ENCODE measurements at regions not wholly inside any gene's neighbourhood (a gene's known extent, or its start where the extent isn't known, plus 50 kb on each side); places are given as distances from the start of the nearest gene placed in this dataset.

- DNase-seq, result peak; percentile 13
Measured at GRCh38 chr2:207289295-207290018, 123.7 kb upstream of the KLF7 start.

DNA sequence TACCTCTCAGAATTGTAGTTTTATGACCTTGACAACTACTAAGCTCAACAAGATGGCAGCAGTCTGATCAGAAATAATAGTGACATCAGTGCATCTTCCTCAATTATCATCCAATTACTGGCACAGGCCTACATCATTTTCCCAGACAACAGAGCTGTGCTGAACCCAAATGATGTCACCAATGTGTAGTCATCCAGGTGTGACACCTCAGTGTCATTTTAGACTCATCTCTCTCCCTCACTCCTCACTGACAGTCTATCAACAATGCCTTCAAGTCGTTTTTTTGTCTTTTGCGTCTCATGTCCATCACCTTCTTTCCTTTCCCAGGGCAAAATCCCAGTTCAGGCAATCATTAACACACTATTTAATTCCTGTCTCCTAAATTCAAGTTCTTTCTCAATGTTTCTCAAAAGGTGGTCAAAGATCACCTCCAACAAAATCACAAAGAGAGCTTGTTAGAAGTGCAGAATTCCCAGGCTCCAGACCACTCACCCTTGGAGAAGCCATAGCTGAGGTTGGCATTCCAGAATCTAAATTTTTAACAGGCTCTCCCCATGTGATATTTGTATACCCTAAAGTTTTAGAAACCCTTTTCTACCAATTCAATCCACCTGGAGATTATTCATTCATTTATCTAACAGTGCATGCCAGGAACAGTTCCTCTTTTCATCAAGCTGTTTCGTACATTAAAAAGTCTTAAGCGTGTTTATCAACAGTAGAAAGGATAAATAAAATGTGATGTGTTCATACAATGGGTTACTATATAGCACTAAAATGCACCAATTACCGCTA lies 125.3 kb upstream of the KLF7 start:
- DNase-seq, result no peak

GRCh38 chr2:207291625-207292252 lies 126.0 kb upstream of the KLF7 start:
- DNase-seq, result no peak

DNA sequence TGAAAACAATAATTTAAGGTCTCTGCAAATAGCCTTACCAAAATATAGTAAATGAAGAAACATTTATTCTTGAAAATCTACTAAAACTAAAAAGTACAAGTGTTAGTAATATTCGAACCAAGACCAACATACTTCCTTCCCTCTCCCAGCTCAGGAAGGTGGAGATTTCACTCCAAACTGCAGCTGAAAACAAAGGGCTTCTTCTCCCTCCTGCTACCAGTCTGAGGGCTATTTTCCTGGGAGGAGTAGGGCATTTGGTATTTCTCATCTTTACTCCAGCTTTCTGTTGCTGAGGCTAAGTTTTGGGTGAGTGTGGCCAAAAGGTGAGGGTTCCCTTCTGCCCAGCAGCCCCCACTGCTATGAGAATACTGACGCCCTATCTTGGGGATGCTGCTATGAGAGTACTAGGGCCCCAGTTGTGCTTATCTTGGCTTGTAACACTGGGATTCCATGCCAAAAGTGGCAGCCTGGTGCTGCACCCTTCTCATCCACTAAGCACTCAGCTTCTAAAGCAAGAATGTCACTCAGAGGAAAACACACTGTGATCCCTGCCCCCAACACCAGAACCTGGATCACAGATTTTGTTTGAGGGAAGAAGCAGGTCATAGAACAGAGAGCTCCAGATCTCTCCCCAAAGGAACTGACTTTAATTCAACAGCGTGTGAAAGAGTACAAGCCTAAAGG lies 130.7 kb upstream of the KLF7 start:
- no peak for DNase-seq

- DNase-seq, result no peak
Measured at GRCh38 chr2:207300817-207301216, 135.1 kb upstream of the KLF7 start.

DNA sequence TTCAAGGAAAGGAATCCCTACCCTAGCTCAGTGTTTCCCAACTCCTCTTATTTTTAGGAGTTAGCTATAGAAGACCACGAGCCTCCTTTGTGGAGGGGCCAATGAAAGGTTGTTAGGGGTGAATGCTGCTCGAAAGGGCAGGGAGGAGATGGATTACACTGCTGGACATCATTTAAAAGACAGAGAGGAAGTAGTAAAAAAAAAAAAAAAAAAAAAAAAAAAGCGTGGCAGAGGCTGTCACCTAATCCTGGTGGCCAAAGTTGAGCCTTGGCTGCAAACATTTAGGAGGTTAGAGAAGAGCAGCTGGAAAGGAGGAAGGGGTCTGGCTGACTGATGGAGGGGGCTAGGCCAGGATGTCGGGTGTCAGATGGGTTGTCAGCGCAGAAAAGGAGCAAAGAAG lies 139.0 kb upstream of the KLF7 start:
- DNase-seq, result no peak

GRCh38 chr2:207308519-207309224 lies 142.9 kb upstream of the KLF7 start:
- DNase-seq, result no peak

DNA sequence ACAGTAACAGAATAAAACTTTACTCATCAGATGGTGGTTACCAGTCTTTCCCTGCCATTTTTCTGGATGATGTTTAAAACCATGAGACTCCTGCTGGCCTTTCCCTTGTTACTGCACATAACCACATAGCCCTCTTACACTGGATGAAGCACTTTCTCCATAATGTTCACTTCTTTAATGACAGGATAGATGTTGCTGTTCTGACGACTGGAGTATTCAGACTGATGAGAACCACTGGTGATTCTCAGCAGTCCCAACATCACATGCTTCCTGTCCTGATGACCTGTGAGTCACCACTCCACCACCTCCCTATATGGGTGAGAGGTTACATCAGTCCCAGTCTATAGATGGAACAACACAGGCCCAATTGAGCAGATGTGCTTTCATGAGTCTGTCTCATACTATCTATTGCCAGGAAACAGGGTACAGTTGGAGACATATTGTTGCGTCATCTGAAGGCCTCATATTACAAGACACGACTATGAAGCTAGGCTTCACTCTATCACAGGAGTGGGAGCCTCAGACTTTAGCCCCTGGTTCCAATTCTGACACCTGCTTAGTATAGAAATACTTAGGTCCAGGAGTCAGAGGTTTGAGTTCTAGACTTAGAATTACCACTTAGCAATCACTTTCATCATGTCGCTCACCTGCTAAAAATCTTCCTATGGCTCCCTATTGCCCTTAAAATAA lies 145.7 kb upstream of the KLF7 start:
- DNase-seq, result no peak

GRCh38 chr2:207312006-207312356 lies 146.2 kb upstream of the KLF7 start:
- no peak for DNase-seq

- no peak for DNase-seq
Measured at GRCh38 chr2:207313947-207314346, 148.2 kb upstream of the KLF7 start.

- DNase-seq, result no peak
Measured at GRCh38 chr2:207315131-207315530, 149.4 kb upstream of the KLF7 start.

GRCh38 chr2:207316484-207316883 lies 150.7 kb upstream of the KLF7 start:
- DNase-seq, result no peak

- DNase-seq, result no peak
Measured at GRCh38 chr2:207316906-207317305, 151.2 kb upstream of the KLF7 start.

DNA sequence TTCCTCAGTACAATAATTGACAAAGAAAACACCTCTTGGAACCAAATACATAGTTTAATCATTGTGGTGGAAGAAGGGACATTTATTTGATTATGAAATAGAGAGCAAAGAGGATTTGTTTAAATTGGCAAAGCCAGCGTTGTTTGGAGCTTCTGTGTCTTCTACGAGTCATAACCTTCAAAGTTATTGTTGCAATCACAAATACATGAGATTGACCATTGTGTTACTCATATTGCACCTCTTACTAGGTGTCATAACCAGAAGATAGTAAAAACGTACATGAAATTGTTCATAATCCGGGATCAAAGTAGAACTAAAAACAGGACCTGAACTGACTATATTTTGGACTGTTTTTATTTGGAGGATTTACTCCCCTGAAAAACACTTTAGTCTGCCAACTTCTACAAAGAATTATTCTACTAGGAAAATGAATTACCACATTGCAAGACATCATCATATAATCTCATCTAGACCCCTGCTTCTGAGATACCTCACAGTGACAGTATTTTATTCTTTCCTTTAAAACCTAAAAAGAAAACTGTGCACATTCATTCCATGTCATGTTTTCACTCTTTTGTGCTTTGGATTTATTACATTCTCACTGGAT lies 151.7 kb upstream of the KLF7 start:
- DNase-seq, result no peak

- no peak for DNase-seq
Measured at GRCh38 chr2:207318181-207318628, 152.5 kb upstream of the KLF7 start.

- DNase-seq, result no peak
Measured at GRCh38 chr2:207319316-207319715, 153.6 kb upstream of the KLF7 start.

DNA sequence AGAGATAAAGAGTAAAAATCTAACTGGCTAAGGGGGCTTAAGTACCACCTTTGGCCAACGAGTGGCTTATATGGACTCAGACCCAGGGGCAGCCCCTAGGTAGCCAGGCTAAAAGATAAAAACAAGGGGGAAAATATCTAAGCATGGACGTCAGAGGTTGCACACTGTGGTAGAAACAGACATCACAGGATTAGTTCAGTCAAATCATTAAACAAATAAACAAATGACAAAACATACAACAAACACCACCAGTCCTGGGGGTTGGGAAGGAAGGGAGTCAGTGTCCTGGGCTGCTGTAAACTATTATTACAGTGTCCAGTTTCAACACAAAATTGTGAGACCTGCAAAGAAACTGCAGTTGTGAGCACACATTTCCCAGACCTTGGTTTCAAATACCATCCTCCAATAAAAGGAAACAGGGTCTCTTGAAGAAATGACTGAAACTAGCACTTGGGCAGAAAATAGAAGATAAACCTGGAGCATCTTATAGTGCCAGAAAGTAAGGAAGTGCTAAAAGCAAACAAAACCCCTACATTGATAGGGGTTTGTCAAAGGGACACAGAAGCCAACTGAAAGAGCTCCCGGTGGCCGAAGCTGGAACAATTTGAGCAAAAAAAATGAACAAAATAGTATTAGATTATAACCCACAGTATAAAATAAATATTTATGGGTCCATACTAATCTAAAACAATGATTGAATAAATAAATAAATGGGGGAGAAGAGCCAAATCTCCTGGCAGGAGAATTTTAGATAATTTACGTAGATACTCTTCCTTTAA lies 154.8 kb upstream of the KLF7 start:
- no peak for DNase-seq

- DNase-seq, result no peak
Measured at GRCh38 chr2:207321514-207321913, 155.8 kb upstream of the KLF7 start.

GRCh38 chr2:207324001-207324400 lies 158.3 kb upstream of the KLF7 start:
- no peak for DNase-seq

GRCh38 chr2:207327513-207327912 lies 161.8 kb upstream of the KLF7 start:
- DNase-seq, result no peak
